Testis (tissue), 2 donors: ENCODE measurements at regions not wholly inside any gene's neighbourhood (a gene's known extent, or its start where the extent isn't known, plus 50 kb on each side); places are given as distances from the start of the nearest gene placed in this dataset.

Experiments
- DNase-seq: peaks from one replicate; pipeline ENCODE4 v3.0.0-alpha.2; 2019
- H3K27ac ChIP-seq, 2 donors: fragments of 200-600 bp; sonication (generic); one replicate each; pipeline ENCODE4 v1.5.1; 2019
- H3K27me3 ChIP-seq: fragments of 200-600 bp; sonication (generic); one replicate; pipeline ENCODE4 v1.5.1; 2019
- H3K36me3 ChIP-seq: fragments of 200-600 bp; sonication (generic); one replicate; pipeline ENCODE4 v1.5.1; 2017; ENCODE audit warnings: low read depth; ENCODE audit errors: missing control alignments
- H3K4me1 ChIP-seq: fragments of 200-600 bp; sonication (generic); one replicate; pipeline ENCODE4 v1.5.1; 2019
- H3K4me3 ChIP-seq, 2 donors: fragments of 200-600 bp; sonication (generic); one replicate each; pipeline ENCODE4 v1.5.1; 2017 to 2019
- H3K9me3 ChIP-seq: fragments of 200-600 bp; sonication (generic); one replicate; pipeline ENCODE4 v1.5.1; 2017
- POLR2A ChIP-seq: fragments of 450-650 bp; IDR thresholded peaks from one replicate; pipeline ENCODE4 v1.6.1; 2017; ENCODE audit warnings: antibody characterized with exemption, mild to moderate bottlenecking, moderate library complexity
- WGBS, 2 donors: methylation state at CpG; one replicate each; pipeline ENCODE4 v1.1.5; 2018; 5-methylcytosine and 5-hydroxymethylcytosine counted together
- intact Hi-C: fragments of 100-400 bp; cut with DNase I; formaldehyde crosslinking; loops from one replicate; pipeline ENCODE4 v1.15.1; 2023; ENCODE audit warnings: low total_unique reads
- TF ChIP-seq, protein P1 (sequence below), 3 experiments: fragments of 450-650 bp in 2 of 3; fragments of 200-600 bp in 1 of 3; sonication (generic) in 1 of 3; IDR thresholded peaks; one replicate each; pipeline ENCODE4 v1.5.1; 2016 to 2019; ENCODE audit warnings: antibody characterized with exemption in 3 of 3, mild to moderate bottlenecking in 2 of 3, moderate library complexity in 1 of 3

DNA sequence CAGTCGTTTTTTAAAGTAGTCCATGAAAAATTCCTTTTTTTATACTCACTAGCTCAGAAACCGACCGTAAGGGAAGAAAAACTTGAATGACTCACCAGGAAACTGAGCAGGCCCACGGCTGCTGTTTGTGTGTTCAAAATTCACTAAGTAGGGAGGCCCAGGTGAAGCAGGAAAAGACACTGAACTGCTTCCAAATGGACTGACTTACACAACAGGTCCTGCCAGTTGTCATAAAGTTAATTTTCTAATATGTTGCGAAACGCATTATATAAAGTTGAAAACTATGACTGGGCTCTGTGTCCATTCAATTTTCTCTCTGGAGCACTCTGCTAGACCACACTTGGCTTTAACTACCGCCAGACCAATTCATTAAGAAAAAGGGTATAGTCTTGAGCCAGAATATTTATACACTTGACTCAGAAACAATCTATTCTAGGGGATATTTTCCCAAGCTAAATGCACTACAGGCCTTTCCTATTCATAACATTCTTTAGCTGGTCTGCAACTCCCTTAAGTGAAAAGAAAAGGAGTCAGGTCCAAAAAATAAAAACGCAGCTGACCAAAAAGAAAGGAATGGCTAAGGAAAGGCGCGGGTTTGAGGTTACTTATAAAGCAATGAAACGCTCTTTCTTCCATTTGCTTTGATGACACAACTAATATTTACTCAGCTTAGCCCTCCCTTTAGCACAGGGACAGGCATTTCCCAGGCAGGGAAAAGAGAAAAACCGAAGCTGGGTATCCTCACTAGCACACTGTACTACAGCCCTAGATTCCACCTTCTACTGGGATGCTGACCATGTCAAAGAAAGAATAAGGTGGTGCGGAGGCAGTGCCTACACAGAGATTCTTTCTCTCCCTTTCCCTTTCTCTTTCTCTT, 306.3 kb upstream of the ESRRG start:
- Histone ChIP-seq H3K4me3 (no peak overlapping the region), H3K9me3 (no peaks in the 10 kb centered on the region), H3K27ac (no peak overlapping the region), H3K4me1 (no peaks in the 10 kb centered on the region), H3K36me3 (no peaks in the 10 kb centered on the region), H3K27me3 (no peaks in the 10 kb centered on the region)
- intact Hi-C loops, result no loop called here
- DNase-seq, result no peak
- TF ChIP-seq POLR2A, result no peak
- TF ChIP-seq, protein P1, sequence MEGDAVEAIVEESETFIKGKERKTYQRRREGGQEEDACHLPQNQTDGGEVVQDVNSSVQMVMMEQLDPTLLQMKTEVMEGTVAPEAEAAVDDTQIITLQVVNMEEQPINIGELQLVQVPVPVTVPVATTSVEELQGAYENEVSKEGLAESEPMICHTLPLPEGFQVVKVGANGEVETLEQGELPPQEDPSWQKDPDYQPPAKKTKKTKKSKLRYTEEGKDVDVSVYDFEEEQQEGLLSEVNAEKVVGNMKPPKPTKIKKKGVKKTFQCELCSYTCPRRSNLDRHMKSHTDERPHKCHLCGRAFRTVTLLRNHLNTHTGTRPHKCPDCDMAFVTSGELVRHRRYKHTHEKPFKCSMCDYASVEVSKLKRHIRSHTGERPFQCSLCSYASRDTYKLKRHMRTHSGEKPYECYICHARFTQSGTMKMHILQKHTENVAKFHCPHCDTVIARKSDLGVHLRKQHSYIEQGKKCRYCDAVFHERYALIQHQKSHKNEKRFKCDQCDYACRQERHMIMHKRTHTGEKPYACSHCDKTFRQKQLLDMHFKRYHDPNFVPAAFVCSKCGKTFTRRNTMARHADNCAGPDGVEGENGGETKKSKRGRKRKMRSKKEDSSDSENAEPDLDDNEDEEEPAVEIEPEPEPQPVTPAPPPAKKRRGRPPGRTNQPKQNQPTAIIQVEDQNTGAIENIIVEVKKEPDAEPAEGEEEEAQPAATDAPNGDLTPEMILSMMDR (IDR thresholded peaks at IDR 0.05), result no peak
- WGBS, 2 donors, result 63 to 77% methylated on average over 13 of the region's 13 CpGs

DNA sequence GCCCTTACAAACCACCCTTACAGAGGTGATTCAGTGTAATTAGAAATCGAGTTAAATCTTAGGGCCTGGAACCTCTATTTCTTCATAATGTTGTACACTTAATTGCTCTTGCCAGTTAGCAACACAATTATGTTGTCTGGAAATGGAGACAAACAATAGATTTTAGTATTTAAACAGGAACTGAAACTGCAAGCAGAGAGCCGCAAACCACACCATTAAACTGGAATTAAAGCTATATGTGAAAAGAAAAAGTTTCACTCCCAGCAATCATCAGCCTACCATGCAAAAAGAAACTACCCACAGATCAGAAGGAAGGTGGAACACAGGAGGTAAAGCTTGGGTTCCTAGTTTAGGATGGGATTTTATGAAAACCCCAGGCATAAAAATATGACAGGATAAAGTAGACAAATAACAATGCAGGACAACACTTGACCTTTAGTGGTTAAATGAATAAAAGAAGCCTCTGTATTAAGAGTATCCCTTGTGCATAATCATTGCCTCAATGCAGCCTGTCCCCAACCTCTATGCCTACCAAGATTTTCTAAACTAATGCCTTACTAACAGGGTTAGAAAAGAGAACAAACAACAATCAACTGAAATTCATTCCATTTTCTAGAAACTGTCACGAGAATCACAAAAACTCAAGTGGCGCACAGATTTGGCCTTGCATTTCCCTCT, 304.3 kb upstream of the ESRRG start:
- 81 to 91% methylated on average over 4 of the region's 4 CpGs for WGBS, 2 donors
- H3K36me3 ChIP-seq, result no peaks in the 10 kb centered on the region
- H3K9me3 ChIP-seq, result no peaks in the 10 kb centered on the region

DNA sequence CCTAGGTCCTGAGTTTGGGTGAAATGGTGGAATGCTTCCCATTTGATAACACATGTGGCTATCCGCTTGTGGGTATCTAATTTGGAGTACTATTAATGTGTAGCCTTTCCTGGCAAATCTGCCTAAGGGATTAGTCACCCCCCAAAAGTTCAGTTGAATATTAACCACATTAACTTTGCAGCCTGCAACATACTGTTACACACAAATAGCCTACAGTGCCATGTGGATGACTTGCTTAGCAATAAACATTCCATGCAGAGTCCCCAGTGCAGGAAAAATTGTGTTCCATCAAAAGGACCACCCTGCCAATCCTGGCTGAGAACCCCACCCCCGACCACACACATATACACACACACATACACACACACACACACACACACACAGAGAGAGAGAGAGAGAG, 303.3 kb upstream of the ESRRG start:
- H3K4me1 ChIP-seq, result no peaks in the 10 kb centered on the region
- no peak overlapping the region for H3K27ac ChIP-seq
- WGBS, 2 donors, result 91 to 100% methylated on average over 2 of the region's 2 CpGs
- no peaks in the 10 kb centered on the region for H3K9me3 ChIP-seq
- H3K27me3 ChIP-seq, result no peaks in the 10 kb centered on the region
- intact Hi-C loops, result no loop called here
- no peak for DNase-seq
- TF ChIP-seq, protein P1 (IDR thresholded peaks at IDR 0.05), result no peak
- no peak for TF ChIP-seq POLR2A
- no peak overlapping the region for H3K4me3 ChIP-seq
- no peaks in the 10 kb centered on the region for H3K36me3 ChIP-seq

More for the DNA sequence above, 304.3 kb upstream of the ESRRG start:
- intact Hi-C loops, result no loop called here
- H3K4me3 ChIP-seq, result no peak overlapping the region
- no peaks in the 10 kb centered on the region for H3K4me1 ChIP-seq
- H3K27me3 ChIP-seq, result no peaks in the 10 kb centered on the region
- TF ChIP-seq, protein P1 (IDR thresholded peaks at IDR 0.05), result no peak
- TF ChIP-seq POLR2A, result no peak
- DNase-seq, result no peak
- no peak overlapping the region for H3K27ac ChIP-seq

DNA sequence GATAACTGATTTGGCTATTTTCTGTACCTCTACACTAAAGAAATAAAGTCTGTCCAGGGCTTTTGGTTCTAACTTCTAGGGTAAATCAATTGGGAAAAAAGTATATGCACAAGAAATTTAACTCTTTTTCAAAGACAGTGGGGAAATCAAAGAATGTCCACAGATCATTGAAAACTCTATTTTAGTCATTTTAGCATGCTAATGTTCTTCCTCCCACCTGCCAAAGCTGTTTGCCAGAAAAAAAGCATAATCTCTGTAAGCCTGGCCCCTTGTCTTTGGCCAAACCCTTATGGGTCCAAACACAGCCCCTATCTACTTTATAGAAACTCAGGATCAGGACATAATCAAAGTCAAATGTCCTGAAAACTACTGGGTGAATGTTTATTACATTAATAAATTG, 302.2 kb upstream of the ESRRG start:
- Histone ChIP-seq H3K9me3 (no peaks in the 10 kb centered on the region), H3K4me3 (no peak overlapping the region), H3K27ac (no peak overlapping the region), H3K36me3 (no peaks in the 10 kb centered on the region), H3K4me1 (no peaks in the 10 kb centered on the region), H3K27me3 (no peaks in the 10 kb centered on the region)
- no peak for DNase-seq
- TF ChIP-seq POLR2A, result no peak
- TF ChIP-seq, protein P1 (IDR thresholded peaks at IDR 0.05), result no peak
- intact Hi-C loops, result no loop called here
